Astrocyte (in vitro differentiated cells and primary cell): ENCODE measurements at regions not wholly inside any gene's neighbourhood (a gene's known extent, or its start where the extent isn't known, plus 50 kb on each side); places are given as distances from the start of the nearest gene placed in this dataset.
"Not testable (repeated sequence)": the region's sequence is repeated elsewhere in the genome, so short reads cannot be mapped to it uniquely, and the experiment has no call there.

Source experiments
- EZH2 ChIP-seq: IDR thresholded peaks from 2 replicates; pipeline ENCODE4 v1.6.1; 2012; ENCODE audit warnings: mild to moderate bottlenecking, low read length, inconsistent platforms; ENCODE audit not compliant: insufficient read depth
- TF ChIP-seq, protein P1 (sequence below): IDR thresholded peaks from 2 replicates; pipeline ENCODE4 v1.5.1; 2011; ENCODE audit warnings: low read depth, mild to moderate bottlenecking, inconsistent platforms, low read length, moderate library complexity; ENCODE audit not compliant: insufficient read depth

DNA sequence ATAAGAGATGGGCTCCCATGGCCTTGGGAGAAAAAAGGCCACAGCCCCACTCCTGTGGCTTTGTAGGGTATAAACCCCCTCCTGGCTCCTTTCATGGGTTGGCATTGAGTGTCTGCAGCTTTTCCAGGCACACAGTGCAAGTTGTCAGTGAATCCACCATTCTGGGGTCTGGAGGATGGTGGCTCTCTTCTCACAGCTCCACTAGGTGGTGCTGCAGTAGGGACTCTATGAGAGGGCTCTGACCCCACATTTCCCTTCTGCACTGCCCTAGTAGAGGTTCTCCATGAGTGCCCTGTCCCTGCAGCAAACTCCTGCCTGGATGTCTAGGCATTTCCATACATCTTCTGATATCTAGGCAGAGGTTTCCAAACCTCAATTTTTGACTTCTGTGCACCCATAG is 136.5 kb upstream of the FRG2C start:
- TF ChIP-seq, protein P1, sequence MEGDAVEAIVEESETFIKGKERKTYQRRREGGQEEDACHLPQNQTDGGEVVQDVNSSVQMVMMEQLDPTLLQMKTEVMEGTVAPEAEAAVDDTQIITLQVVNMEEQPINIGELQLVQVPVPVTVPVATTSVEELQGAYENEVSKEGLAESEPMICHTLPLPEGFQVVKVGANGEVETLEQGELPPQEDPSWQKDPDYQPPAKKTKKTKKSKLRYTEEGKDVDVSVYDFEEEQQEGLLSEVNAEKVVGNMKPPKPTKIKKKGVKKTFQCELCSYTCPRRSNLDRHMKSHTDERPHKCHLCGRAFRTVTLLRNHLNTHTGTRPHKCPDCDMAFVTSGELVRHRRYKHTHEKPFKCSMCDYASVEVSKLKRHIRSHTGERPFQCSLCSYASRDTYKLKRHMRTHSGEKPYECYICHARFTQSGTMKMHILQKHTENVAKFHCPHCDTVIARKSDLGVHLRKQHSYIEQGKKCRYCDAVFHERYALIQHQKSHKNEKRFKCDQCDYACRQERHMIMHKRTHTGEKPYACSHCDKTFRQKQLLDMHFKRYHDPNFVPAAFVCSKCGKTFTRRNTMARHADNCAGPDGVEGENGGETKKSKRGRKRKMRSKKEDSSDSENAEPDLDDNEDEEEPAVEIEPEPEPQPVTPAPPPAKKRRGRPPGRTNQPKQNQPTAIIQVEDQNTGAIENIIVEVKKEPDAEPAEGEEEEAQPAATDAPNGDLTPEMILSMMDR = not testable (repeated sequence)
- not testable (repeated sequence) for TF ChIP-seq EZH2
